Kidney epithelial cell (primary cell): ENCODE measurements at regions not wholly inside any gene's neighbourhood (a gene's known extent, or its start where the extent isn't known, plus 50 kb on each side); places are given as distances from the start of the nearest gene placed in this dataset.

ENCODE experiments used
- DNase-seq: peaks from one replicate; pipeline ENCODE4 v3.0.0-alpha.2; 2010; ENCODE audit warnings: low read depth
- H3K27me3 ChIP-seq: 2 replicates; pipeline ENCODE4 v1.6.0; 2011; ENCODE audit warnings: low read length; ENCODE audit not compliant: control insufficient read depth, insufficient read depth
- H3K36me3 ChIP-seq: 2 replicates; pipeline ENCODE4 v1.5.1; 2011; ENCODE audit warnings: low read length; ENCODE audit not compliant: control insufficient read depth, insufficient read depth
- H3K4me3 ChIP-seq: 2 replicates; pipeline ENCODE4 v1.5.1; 2011; ENCODE audit warnings: low read depth, mild to moderate bottlenecking, control low read depth, low read length
- CTCF ChIP-seq: IDR thresholded peaks from 2 replicates; pipeline ENCODE4 v1.5.1; 2011; ENCODE audit warnings: mild to moderate bottlenecking, moderate library complexity, low read length, control low read depth, inconsistent platforms; ENCODE audit not compliant: insufficient read depth, poor library complexity, severe bottlenecking

- Histone ChIP-seq H3K4me3 (no peak overlapping the region), H3K27me3 (no peaks in the 10 kb centered on the region), H3K36me3 (no peaks in the 10 kb centered on the region)
- DNase-seq: no peak
- TF ChIP-seq CTCF: no peak
These were observed 2284.7 kb downstream of the TP53TG3F start for GRCh38 chr16:35744084-35744483.

GRCh38 chr16:35744726-35745125 is 2285.3 kb downstream of the TP53TG3F start:
- no peak for DNase-seq
- H3K27me3 ChIP-seq: no peaks in the 10 kb centered on the region
- TF ChIP-seq CTCF: no peak
- no peak overlapping the region for H3K4me3 ChIP-seq
- no peaks in the 10 kb centered on the region for H3K36me3 ChIP-seq

GRCh38 chr16:35745191-35745590 is 2285.8 kb downstream of the TP53TG3F start:
- Histone ChIP-seq H3K36me3 (no peaks in the 10 kb centered on the region), H3K27me3 (no peaks in the 10 kb centered on the region), H3K4me3 (no peak overlapping the region)
- no peak for DNase-seq
- no peak for TF ChIP-seq CTCF

- Histone ChIP-seq H3K4me3 (no peak overlapping the region), H3K27me3 (no peaks in the 10 kb centered on the region), H3K36me3 (no peaks in the 10 kb centered on the region)
- DNase-seq: no peak
- no peak for TF ChIP-seq CTCF
These were observed 2286.4 kb downstream of the TP53TG3F start for GRCh38 chr16:35745821-35746248.

- no peaks in the 10 kb centered on the region for H3K27me3 ChIP-seq
- no peak for TF ChIP-seq CTCF
- DNase-seq: no peak
These were observed 2287.0 kb downstream of the TP53TG3F start for GRCh38 chr16:35746281-35746962.

More at GRCh38 chr16:35746281-35746962, 2287.0 kb downstream of the TP53TG3F start:
- H3K36me3 ChIP-seq: no peaks in the 10 kb centered on the region
- no peak overlapping the region for H3K4me3 ChIP-seq
